ENCODE measurements at regions not wholly inside any gene's neighbourhood (a gene's known extent, or its start where the extent isn't known, plus 50 kb on each side); places are given as distances from the start of the nearest gene placed in this dataset.

DNA sequence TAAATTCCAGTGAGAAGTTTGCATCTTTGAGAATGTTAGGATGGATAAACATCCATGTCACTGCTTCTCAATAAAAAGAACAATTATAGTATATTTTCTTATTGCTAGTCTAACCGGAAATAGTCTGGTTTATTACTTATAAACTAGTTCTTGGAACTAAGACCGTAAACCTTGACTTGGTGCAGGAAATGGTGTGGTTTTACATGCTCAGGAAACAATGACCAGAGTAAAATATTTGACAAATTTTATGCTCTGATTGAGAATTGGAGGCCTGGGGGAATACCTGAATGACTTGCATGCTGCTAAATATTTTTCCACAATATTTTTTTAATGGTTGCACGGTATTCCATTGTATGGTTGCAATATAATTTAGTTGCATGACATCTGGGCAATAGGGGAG, 76.3 kb downstream of the XCL2 start:
- TF ChIP-seq SIN3A (IDR thresholded peaks at IDR 0.05; ENCODE audit: borderline replicate concordance, insufficient read depth, low read length) (no peak), FOXP2 (optimal IDR thresholded peaks at IDR 0.05; ENCODE audit: borderline replicate concordance, extremely low read depth, extremely low read length, insufficient read depth) (no peak), POLR2AphosphoS5 (IDR thresholded peaks at IDR 0.05; ENCODE audit: low read depth, low read length) (no peak), TAF1 (IDR thresholded peaks at IDR 0.05; ENCODE audit: borderline replicate concordance, insufficient read depth, low read length) (no peak)
- TF ChIP-seq, protein P1, sequence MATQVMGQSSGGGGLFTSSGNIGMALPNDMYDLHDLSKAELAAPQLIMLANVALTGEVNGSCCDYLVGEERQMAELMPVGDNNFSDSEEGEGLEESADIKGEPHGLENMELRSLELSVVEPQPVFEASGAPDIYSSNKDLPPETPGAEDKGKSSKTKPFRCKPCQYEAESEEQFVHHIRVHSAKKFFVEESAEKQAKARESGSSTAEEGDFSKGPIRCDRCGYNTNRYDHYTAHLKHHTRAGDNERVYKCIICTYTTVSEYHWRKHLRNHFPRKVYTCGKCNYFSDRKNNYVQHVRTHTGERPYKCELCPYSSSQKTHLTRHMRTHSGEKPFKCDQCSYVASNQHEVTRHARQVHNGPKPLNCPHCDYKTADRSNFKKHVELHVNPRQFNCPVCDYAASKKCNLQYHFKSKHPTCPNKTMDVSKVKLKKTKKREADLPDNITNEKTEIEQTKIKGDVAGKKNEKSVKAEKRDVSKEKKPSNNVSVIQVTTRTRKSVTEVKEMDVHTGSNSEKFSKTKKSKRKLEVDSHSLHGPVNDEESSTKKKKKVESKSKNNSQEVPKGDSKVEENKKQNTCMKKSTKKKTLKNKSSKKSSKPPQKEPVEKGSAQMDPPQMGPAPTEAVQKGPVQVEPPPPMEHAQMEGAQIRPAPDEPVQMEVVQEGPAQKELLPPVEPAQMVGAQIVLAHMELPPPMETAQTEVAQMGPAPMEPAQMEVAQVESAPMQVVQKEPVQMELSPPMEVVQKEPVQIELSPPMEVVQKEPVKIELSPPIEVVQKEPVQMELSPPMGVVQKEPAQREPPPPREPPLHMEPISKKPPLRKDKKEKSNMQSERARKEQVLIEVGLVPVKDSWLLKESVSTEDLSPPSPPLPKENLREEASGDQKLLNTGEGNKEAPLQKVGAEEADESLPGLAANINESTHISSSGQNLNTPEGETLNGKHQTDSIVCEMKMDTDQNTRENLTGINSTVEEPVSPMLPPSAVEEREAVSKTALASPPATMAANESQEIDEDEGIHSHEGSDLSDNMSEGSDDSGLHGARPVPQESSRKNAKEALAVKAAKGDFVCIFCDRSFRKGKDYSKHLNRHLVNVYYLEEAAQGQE (IDR thresholded peaks at IDR 0.05; ENCODE audit: insufficient read depth in 1 of 2, low read depth in 2 of 2, low read length in 2 of 2): no peak

DNA sequence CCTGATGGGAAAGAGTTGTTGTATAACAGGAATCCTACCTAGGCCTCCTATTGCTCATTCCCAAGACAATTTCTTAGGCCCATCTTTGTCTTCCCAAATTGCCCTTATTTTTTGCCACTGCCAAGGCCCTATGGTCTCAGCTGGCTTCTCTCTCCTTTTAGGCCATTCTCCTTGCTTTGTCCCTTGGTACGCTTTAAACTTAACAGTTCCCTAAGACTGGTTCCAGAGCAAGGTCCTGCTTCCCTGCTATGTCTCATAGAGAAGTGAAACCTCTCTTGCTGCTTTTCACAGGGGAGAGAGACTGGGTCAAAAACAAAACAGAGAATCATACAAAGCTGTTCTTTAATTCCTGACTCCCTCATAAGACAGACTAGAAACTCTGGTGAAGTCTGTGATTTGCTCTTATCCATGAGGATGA, 77.1 kb downstream of the XCL2 start:
- no peak for TF ChIP-seq FOXP2 (optimal IDR thresholded peaks at IDR 0.05; ENCODE audit: borderline replicate concordance, extremely low read depth, extremely low read length, insufficient read depth)
- TF ChIP-seq SIN3A (IDR thresholded peaks at IDR 0.05; ENCODE audit: borderline replicate concordance, insufficient read depth, low read length): no peak
- no peak for TF ChIP-seq TAF1 (IDR thresholded peaks at IDR 0.05; ENCODE audit: borderline replicate concordance, insufficient read depth, low read length)
- TF ChIP-seq, protein P1 (IDR thresholded peaks at IDR 0.05; ENCODE audit: insufficient read depth in 1 of 2, low read depth in 2 of 2, low read length in 2 of 2): no peak
- TF ChIP-seq POLR2AphosphoS5 (IDR thresholded peaks at IDR 0.05; ENCODE audit: low read depth, low read length): no peak

DNA sequence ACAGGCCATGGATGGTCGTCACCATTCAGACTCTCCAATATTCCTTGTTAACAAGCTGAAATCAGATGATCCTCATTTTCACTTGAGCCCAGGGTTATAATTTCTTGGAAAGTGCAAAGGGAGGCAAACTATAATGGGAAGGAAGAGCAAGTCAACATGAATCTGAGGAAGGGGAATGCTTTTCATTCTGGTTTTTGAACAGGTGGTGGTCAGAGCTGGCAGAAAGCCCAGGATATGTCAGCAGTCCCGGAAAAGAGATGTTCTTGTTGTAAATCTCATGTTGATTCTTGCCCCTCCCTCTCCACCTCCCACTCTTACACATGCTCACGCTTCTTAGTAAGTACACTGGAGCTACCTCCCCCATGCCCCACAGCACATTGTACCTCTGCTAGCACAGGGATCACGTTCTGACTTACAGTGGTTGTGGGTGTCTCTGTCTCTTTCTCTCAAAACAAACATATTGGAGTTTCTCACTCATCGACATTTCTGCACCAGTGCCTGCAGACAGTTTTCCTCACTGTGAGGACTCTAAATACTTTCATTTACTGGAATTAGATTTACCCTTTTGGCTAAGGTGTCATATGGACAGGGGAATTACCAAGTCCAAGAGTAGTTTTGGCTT, 77.6 kb downstream of the XCL2 start:
- TF ChIP-seq TAF1 (IDR thresholded peaks at IDR 0.05; ENCODE audit: borderline replicate concordance, insufficient read depth, low read length): peak; percentile 64; the same call in 1 of the 2 replicates
- peak; percentile 91 for TF ChIP-seq FOXP2 (optimal IDR thresholded peaks at IDR 0.05; ENCODE audit: borderline replicate concordance, extremely low read depth, extremely low read length, insufficient read depth)
- peak; percentile 96 for TF ChIP-seq SIN3A (IDR thresholded peaks at IDR 0.05; ENCODE audit: borderline replicate concordance, insufficient read depth, low read length)
- peak; percentile 85 for TF ChIP-seq POLR2AphosphoS5 (IDR thresholded peaks at IDR 0.05; ENCODE audit: low read depth, low read length)
- TF ChIP-seq, protein P1 (IDR thresholded peaks at IDR 0.05; ENCODE audit: insufficient read depth in 1 of 2, low read depth in 2 of 2, low read length in 2 of 2): peak in 1 of 2 experiments; percentile 70; a peak in 2 of 4 replicates

DNA sequence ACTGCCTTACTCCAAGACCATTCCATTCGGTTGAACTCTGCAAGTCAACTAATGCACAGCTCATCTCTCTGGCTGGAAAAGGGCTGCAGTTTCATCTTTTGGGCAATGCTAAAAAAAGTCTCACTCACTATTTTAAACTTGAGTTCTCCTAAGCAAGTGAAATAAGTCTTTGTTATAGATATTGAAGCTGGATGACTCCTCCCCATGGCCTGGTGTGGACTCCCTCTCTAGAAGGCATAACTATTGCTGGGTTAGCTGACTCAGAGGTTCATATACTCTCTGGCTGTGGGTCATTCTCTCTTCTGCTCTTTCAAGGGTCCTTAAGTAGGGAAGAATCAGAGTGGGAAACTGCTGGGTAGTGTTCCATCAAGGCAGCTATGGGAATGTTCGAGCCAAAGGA, 88.0 kb downstream of the XCL2 start:
- TF ChIP-seq, protein P1 (IDR thresholded peaks at IDR 0.05; ENCODE audit: insufficient read depth in 1 of 2, low read depth in 2 of 2, low read length in 2 of 2): no peak
- TF ChIP-seq SIN3A (IDR thresholded peaks at IDR 0.05; ENCODE audit: borderline replicate concordance, insufficient read depth, low read length): no peak
- TF ChIP-seq FOXP2 (optimal IDR thresholded peaks at IDR 0.05; ENCODE audit: borderline replicate concordance, extremely low read depth, extremely low read length, insufficient read depth): no peak
- TF ChIP-seq POLR2AphosphoS5 (IDR thresholded peaks at IDR 0.05; ENCODE audit: low read depth, low read length): no peak
- no peak for TF ChIP-seq TAF1 (IDR thresholded peaks at IDR 0.05; ENCODE audit: borderline replicate concordance, insufficient read depth, low read length)
